HG03565 (cell line): ENCODE measurements at regions not wholly inside any gene's neighbourhood (a gene's known extent, or its start where the extent isn't known, plus 50 kb on each side); places are given as distances from the start of the nearest gene placed in this dataset.

Source experiments
- ATAC-seq: cut with Tn5 transposase; IDR thresholded peaks from one replicate; pipeline ENCODE4 v1.9.1; 2021; ENCODE audit warnings: mild to moderate bottlenecking, moderate library complexity; ENCODE audit not compliant: unreplicated experiment

- no peak for ATAC-seq
Measured at GRCh38 chr2:12074845-12075217, 328.4 kb downstream of the LPIN1 start.

DNA sequence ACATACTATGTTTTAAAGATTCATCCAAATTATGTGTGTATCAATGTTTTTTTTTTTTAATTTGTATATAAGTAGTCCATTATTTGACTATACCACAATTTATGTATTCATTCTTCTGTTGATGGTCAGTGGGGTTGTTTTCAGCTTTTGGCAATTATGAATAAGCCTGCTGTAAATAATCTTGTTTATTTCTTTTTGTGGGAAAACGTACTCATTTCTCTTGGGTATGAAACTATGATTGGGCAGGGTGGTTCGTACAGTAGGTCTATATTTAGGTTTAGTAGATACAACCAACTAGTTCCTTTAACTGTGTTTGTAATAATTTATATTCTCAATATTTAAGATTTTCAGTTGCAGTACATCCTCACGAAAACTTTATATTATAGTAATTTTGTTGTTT, 329.2 kb downstream of the LPIN1 start:
- ATAC-seq = no peak

DNA sequence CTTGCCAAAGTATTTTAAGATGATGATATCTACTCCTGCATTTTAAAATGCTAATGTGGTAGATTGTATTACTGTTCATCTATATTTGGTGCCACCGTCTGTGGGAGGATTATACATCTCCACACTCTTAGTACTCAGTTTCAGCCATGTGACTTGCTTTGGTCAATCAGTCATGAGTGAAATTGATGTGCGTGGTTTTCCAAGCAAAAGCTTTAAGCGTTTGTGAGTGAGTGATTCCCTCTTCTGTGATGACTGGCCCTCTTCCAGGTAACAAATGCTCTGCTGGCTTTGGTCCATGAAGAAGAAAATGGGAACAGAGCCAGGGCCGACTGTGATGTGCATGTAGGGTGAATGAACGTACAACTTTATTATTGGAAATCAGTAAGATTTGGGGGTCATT, 330.4 kb downstream of the LPIN1 start:
- no peak for ATAC-seq

DNA sequence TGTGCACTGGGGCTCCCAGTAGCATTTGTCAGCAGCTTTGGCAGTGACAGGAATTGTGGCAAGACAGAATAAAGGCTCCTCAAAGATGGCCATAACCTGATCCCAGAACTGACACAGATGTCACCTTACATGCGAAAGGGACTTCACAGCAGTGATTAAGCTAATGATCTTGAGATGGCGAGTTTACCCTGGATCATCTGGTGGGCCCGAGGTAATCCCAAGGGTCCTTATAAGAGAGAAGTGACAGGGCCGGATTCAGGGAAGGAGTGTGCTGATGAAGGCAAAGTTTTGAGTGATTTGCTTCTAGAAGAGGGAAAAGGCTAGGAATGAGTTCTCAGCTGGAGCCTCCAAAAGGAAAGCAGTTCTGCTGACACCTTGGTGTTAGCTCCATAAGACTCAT, 333.9 kb downstream of the LPIN1 start:
- ATAC-seq = no peak

DNA sequence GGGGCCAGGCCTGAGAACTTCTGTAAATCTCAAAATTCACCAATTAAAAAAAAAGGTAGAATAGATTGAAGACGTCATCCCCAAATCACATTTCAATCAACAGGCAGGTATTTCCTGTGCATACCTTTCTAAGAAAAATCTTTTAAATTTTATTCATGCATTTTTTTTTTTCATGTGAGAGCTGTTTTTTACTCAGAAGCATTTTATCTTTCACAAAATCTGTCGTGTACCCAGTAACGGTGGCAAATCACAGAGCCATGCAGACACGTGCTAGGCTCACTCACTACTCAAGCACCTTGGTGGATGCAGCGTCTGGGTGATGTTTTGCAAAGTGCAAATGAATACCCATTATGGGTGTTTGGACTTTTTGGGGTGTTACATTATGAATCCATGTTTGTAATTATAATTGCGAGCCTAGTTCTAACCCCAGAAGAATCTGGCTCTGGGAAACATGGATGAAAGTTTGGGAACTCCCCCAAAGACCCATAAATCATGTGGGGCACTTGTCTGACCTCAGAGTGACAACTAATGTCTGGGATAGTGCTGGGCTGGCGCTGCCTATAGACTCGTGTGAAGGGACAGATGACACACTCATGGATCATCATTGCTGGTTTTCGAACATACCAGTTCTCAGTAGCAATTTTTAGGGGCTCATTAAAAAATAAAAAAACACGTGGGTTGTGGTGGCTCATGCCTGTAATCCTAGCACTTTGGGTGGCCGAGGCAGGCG, 335.2 kb downstream of the LPIN1 start:
- ATAC-seq = no peak

DNA sequence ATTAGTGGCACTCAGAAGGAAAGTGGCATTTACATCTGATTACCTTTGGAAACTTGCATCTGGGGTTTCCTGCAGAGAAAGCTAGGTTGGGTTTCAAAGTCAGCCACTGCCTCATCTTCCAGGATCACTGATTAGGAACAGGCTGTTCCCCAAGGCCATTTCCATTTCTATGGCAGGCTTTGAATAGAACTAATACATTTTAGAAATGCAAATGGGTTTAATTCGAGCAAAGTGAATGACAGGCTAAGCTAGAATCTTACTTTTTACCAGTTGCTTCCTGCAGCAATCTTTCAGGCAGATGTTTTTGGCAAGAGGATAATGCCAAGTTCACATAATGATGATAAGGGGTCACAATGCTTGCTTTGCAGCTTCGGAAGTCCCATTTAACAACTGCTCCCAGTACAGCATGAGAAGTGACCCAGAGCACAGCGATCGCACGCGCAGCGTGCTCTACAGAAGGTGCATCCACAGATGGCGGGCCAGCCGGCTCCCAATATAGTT, 336.7 kb downstream of the LPIN1 start:
- no peak for ATAC-seq

DNA sequence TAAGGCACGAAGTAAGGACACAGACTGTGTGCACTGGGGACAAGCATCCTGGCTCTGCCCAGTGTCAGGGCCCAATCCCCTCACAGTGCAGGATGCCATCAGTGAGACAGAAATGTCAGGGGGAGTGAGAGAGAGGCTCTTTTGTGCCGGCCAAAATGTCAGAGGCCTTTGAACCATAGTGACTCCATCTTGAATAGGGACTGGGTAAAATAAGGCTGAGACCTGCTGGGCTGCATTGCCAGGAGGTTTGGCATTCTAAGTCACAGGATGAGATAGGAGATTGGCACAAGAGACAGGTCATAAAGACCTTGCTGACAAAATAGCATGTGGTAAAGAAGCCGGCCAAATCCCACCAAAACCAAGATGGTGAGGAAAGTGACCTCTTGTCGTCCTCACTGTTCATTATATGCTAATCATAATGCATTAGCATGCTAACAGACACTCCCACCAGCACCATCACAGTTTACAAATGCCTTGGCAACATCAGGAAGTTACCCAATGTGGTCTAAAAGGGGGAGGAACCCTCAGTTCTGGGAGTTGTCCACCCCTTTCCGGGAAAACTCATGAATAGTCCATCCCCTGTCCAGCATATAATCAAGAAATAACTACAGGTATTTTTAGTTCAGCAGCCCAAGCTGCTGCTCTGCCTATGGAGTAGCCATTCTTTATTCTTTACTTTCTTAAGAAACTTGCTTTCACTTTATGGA, 337.4 kb downstream of the LPIN1 start:
- no peak for ATAC-seq

DNA sequence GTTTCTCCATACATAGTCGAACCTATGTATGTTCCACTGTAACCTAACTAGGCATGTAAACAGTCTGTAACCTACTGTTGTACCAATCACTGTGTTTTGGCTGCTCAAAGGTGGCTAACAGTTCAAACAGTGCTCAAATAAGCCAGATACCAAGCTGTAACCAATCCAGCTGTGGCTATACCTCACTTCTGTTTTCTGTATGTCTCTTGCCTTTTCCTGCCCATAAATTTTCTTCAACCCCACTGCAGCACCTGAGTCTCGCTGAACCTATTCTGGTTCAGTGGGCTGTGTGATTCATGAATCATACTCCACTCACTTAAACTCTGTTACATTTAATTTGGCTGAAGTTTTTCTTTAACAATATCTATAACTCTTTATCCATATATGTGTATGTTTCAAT, 340.7 kb downstream of the LPIN1 start:
- ATAC-seq = no peak

DNA sequence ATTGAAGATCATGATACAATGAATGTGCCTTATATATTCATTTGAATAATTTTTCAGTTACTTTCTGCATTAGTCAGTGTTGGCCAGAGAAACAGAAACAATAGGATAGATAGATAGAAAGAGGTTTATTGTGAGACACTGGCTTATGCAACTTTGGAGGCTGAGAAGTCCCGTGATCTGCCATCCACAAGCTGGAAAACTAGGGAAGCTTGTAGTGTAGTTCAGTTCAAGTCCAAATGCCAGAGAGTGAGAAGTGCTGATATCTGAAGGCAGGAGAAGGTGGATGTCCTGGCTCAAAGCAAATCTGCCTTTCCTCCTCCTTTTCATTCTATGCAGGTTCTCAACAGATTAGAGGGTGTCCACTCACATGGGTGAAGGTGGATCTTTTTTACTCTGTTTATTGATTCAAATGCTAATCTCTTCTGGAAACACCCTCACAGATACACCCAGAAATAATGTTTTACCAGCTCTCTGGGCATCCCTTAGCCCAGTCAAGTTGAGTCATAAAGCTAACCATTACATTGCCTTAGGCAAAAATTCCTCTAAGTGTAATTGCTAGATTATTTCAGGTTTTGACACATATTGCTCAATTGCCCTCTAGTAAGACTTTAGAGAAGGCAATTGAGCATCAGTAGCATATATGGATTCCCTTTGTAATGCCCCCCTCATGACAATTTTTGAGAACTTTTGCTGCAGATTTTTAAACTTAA, 341.4 kb downstream of the LPIN1 start:
- ATAC-seq = no peak

DNA sequence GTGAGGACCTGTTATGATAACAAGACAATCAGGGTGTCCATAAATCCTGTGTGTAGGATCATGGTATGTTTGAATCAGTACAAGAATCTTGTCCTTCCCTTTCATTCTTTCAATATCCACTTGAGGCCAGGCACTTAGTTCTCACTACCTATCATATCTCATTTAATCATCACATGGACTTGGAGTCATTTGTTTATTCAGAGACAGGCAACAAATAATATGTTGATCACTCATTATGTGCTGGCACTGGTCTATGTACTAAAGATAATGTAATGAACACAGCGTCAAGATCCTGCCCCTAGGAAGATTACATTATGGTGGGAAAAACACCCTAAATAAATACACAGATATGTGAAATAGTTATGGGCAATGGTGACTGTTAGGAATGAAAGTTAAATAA, 342.6 kb downstream of the LPIN1 start:
- no peak for ATAC-seq

DNA sequence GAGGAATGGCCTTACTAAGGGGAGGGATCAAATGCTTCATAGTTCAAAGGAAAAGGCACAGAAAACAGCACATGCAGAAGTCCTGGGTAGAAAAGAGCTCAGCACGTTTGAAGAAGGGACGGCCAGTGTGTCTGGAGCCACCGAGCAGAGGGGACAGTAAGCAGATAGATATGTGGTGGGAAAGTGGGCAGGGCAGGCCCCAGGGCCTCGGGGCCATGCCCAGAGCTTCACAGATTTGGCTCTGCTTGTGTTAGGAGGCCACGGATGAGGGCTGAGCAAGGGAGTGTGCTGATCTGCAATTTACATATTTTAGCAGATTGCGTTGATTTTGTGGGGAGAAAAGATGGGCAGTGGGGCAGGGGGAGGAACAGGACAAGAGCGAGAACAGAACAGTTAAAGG, 343.1 kb downstream of the LPIN1 start:
- no peak for ATAC-seq

- no peak for ATAC-seq
Measured at GRCh38 chr2:12090072-12090471, 343.6 kb downstream of the LPIN1 start.

GRCh38 chr2:12090590-12090989, 344.2 kb downstream of the LPIN1 start:
- ATAC-seq = no peak

GRCh38 chr2:12091201-12091806, 344.9 kb downstream of the LPIN1 start:
- no peak for ATAC-seq

GRCh38 chr2:12094134-12094533, 347.7 kb downstream of the LPIN1 start:
- ATAC-seq = no peak

GRCh38 chr2:12096051-12096787, 349.8 kb downstream of the LPIN1 start:
- ATAC-seq = no peak

GRCh38 chr2:12096788-12097449, 350.5 kb downstream of the LPIN1 start:
- no peak for ATAC-seq

DNA sequence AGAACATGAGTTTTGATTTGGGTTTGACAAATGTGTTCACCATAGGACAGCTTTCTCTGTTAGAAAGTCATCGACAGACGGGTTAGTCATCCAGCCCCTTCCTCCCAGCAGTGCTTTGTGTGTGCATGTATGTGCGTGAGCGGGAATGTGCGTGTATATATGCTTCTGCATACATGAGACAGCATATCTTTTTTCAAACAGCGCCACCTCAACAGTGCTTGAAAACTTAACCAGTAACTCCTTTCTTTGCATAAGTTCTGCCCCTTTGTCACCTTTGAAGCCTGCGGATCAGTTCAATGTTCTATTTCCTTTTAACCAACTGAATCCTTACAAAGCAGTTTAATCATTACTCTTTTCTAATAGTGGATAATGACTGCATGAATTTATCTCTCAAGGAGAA, 351.4 kb downstream of the LPIN1 start:
- no peak for ATAC-seq

GRCh38 chr2:12099374-12099773, 352.9 kb downstream of the LPIN1 start:
- no peak for ATAC-seq

GRCh38 chr2:12102679-12103078, 356.2 kb downstream of the LPIN1 start:
- no peak for ATAC-seq
